ENCODE measurements at regions not wholly inside any gene's neighbourhood (a gene's known extent, or its start where the extent isn't known, plus 50 kb on each side); places are given as distances from the start of the nearest gene placed in this dataset.

- TF ChIP-seq, protein P1, sequence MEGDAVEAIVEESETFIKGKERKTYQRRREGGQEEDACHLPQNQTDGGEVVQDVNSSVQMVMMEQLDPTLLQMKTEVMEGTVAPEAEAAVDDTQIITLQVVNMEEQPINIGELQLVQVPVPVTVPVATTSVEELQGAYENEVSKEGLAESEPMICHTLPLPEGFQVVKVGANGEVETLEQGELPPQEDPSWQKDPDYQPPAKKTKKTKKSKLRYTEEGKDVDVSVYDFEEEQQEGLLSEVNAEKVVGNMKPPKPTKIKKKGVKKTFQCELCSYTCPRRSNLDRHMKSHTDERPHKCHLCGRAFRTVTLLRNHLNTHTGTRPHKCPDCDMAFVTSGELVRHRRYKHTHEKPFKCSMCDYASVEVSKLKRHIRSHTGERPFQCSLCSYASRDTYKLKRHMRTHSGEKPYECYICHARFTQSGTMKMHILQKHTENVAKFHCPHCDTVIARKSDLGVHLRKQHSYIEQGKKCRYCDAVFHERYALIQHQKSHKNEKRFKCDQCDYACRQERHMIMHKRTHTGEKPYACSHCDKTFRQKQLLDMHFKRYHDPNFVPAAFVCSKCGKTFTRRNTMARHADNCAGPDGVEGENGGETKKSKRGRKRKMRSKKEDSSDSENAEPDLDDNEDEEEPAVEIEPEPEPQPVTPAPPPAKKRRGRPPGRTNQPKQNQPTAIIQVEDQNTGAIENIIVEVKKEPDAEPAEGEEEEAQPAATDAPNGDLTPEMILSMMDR (IDR thresholded peaks at IDR 0.05; ENCODE audit: poor library complexity): no peak
- TF ChIP-seq EZH2 (IDR thresholded peaks at IDR 0.05; ENCODE audit: borderline replicate concordance): no peak
Observed at GRCh38 chr6:76972474-76972873, 490.8 kb downstream of the HTR1B start.

All from hepatocyte (in vitro differentiated cells).